COLO829 (cell line): ENCODE measurements at regions not wholly inside any gene's neighbourhood (a gene's known extent, or its start where the extent isn't known, plus 50 kb on each side); places are given as distances from the start of the nearest gene placed in this dataset.
"Not testable (repeated sequence)": the region's sequence is repeated elsewhere in the genome, so short reads cannot be mapped to it uniquely, and the experiment has no call there.

Source experiments
- DNase-seq: peaks from one replicate; pipeline ENCODE4 v3.0.0; 2012; ENCODE audit warnings: low spot score

DNA sequence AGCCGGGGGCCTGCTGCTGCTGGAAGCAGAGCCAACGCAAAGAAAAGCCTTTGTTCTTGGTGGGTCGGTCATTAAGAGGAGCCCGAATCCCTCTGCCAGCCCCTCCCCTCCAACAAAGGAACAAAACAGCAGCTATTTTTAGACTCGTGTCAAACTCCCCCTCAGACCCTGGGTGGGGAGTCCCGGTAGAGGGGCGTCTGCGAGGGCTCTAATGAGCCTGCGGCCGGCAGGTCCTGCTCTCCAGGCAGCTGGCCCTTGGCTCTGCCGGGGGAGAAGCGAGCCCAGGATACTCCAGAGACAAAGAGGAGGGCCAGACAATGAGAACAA, 114.0 kb downstream of the LHX2 start:
- DNase-seq, result no peak

GRCh38 chr9:124126648-124127646, 115.4 kb downstream of the LHX2 start:
- DNase-seq, result peak; percentile 79

DNA sequence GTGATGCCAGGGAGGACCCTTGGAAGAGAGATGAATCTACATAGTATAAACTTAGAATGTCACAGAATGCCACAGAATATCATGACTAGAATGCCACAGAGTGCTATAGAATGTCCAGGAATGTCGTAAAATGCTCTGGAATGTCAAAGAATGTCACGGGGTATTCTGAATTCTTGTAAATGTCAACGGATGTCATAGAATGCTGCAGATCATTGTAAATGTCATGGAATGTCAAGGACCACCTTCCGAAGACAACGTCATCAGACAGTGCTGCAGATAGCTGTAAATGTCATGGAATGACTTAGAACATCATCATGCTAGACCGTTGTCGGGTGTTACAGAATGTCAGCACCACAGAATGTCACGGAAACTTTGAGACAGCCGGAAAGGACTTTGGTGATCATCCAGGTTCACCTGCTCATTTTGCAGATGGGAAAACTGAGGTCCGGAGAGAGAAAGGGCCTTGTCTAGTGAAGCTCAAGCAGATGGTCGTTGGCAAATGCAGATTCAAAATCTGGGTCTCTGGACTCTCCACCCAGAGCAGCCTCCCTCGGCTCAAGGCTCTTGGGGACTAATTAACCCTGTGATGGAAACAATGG, 117.1 kb downstream of the LHX2 start:
- DNase-seq, result no peak

- no peak for DNase-seq
These were observed 118.9 kb downstream of the LHX2 start for GRCh38 chr9:124130277-124131075.

DNA sequence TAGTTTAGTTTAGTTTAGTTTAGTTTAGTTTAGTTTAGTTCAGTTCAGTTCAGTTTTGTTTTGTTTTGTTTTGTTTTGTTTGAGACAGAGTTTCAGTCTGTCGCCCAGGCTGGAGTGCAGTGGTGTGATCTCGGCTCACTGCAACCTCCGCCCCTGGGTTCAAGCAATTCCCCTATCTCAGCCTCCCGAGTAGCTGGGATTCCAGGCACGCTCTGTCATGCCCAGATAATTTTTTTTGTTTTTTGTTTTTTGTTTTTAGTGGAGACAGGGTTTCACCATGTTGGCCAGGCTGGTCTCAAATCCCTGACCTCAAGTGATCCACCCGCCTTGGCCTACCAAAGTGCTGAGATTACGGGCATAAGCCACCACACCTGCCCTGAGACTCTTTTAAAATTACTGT, 120.0 kb downstream of the LHX2 start:
- DNase-seq, result not testable (repeated sequence)

GRCh38 chr9:124132671-124133147, 121.1 kb downstream of the LHX2 start:
- DNase-seq, result peak; percentile 56

GRCh38 chr9:124133727-124134126, 122.2 kb downstream of the LHX2 start:
- no peak for DNase-seq

GRCh38 chr9:124134526-124134925, 123.0 kb downstream of the LHX2 start:
- DNase-seq, result no peak

DNA sequence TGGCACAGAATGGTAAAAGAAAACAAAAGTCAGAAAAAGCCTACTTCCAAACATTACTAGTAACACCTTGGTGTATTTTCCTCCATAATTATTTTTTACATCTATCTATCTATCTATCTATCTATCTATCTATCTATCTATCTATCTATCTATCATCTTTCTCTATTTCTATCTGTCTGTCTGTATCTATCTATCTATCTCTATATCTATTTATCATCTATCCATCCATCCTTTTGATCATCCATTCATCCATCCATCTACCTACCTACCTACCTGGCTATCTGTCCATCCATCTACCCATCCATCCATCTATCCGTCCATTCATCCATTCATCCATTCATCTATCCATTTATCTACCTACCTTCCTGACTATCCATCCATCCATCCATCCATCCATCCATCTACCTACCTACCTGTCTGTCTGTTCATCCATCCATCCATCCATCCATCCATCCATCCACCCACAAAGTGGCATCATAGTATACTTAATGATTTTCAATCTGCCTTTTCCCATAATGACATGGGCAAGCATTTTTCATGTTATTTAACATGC, 121.9 kb upstream of the NEK6 start:
- no peak for DNase-seq

GRCh38 chr9:124137009-124137943, 120.5 kb upstream of the NEK6 start:
- DNase-seq, result no peak

- no peak for DNase-seq
These were observed 119.8 kb upstream of the NEK6 start for GRCh38 chr9:124137944-124138335.

GRCh38 chr9:124139001-124139400, 118.7 kb upstream of the NEK6 start:
- no peak for DNase-seq

GRCh38 chr9:124140941-124141568, 116.7 kb upstream of the NEK6 start:
- no peak for DNase-seq

DNA sequence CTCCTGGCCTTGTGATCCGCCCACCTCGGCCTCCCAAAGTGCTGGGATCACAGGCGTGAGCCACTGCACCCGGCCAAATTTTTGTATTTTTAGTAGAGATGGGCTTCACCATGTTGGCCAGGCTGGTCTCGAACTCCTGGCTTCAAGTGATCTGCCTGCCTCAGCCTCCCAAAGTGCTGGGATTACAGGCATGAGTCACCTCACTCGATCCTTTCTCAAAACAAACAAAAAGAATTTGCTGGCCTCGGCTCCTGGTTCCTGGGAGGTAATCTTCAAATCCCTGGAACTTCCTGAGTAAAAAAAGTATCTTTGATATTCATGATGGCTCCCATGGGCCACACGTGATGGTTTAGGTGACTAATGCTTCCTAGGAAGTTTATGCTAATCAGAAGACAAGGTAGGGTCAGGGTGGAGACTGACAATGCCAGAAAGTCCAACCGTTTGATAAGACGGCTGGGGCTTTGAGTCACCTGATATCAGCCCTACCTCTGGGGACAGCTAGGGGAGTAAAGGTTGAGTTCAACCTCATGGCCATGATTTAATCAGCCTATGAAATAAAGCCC, 113.1 kb upstream of the NEK6 start:
- peak; percentile 71 for DNase-seq

DNA sequence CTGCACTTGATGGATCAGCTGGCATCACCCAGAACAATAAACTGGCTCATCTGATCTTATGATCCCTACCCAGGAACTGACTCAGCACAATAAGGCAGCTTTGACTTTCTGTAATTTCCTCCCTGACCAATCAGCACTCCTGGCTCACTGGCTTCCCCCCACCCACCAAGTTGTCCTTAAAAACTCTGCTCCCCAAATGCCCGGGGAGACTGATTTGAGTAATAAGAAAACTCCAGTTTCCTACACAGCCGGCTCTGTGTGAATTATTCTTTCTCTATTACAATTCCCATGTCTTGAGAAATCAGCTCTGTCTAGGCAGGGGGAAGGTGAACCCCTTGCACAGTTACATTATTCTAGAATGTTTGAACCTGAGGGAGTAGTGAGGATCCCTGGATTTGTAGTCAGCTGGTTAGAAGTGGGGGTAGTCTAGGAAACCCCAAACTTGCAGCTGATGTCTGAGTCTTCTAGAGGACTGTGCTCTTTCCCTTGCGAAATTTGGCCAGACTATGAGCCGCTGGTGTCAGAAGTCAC, 111.7 kb upstream of the NEK6 start:
- DNase-seq, result no peak

- DNase-seq, result peak; percentile 68
These were observed 107.8 kb upstream of the NEK6 start for GRCh38 chr9:124149992-124150391.

- no peak for DNase-seq
These were observed 93.9 kb upstream of the NEK6 start for GRCh38 chr9:124163760-124164255.

GRCh38 chr9:124164811-124165210, 92.9 kb upstream of the NEK6 start:
- no peak for DNase-seq

- DNase-seq, result no peak
These were observed 83.3 kb upstream of the NEK6 start for GRCh38 chr9:124174433-124174832.

GRCh38 chr9:124177522-124177921, 80.2 kb upstream of the NEK6 start:
- DNase-seq, result not testable (repeated sequence)
